NB4 (cell line): ENCODE measurements at regions not wholly inside any gene's neighbourhood (a gene's known extent, or its start where the extent isn't known, plus 50 kb on each side); places are given as distances from the start of the nearest gene placed in this dataset.

Experiments used
- POLR2A ChIP-seq: IDR thresholded peaks from 2 replicates; pipeline ENCODE4 v1.6.1; 2011; ENCODE audit warnings: mild to moderate bottlenecking; ENCODE audit not compliant: insufficient read length; ENCODE audit errors: extremely low read depth
- TF ChIP-seq, protein P1 (sequence below): IDR thresholded peaks from one replicate; pipeline ENCODE4 v1.5.1; 2012; ENCODE audit warnings: low read depth, low read length
- TF ChIP-seq, protein P2 (sequence below): IDR thresholded peaks from 2 replicates; pipeline ENCODE4 v1.6.1; 2011; ENCODE audit warnings: low read depth, low read length

- TF ChIP-seq POLR2A = no peak
- TF ChIP-seq, protein P1, sequence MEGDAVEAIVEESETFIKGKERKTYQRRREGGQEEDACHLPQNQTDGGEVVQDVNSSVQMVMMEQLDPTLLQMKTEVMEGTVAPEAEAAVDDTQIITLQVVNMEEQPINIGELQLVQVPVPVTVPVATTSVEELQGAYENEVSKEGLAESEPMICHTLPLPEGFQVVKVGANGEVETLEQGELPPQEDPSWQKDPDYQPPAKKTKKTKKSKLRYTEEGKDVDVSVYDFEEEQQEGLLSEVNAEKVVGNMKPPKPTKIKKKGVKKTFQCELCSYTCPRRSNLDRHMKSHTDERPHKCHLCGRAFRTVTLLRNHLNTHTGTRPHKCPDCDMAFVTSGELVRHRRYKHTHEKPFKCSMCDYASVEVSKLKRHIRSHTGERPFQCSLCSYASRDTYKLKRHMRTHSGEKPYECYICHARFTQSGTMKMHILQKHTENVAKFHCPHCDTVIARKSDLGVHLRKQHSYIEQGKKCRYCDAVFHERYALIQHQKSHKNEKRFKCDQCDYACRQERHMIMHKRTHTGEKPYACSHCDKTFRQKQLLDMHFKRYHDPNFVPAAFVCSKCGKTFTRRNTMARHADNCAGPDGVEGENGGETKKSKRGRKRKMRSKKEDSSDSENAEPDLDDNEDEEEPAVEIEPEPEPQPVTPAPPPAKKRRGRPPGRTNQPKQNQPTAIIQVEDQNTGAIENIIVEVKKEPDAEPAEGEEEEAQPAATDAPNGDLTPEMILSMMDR = no peak
- TF ChIP-seq, protein P2, sequence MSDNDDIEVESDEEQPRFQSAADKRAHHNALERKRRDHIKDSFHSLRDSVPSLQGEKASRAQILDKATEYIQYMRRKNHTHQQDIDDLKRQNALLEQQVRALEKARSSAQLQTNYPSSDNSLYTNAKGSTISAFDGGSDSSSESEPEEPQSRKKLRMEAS = no peak
Measured at GRCh38 chr5:126053630-126054029, 369.6 kb upstream of the GRAMD2B start.
